Calu3 (cell line): ENCODE measurements at regions not wholly inside any gene's neighbourhood (a gene's known extent, or its start where the extent isn't known, plus 50 kb on each side); places are given as distances from the start of the nearest gene placed in this dataset.

Source experiments
- BruUV-seq: library from RNA; stranded (reverse); fragments of 400-500 nt; replicated peaks from 2 replicates; lab custom pipeline; 2021; lab: Mats Ljungman, UMichigan
- CTCF ChIA-PET: fragments of 300-600 bp; sonication (Branson Sonifier 250); formaldehyde crosslinking; loops from one replicate; lab custom pipeline; 2022; ENCODE audit warnings: antibody characterized with exemption; lab: Charles Lee
- DNase-seq: peaks from one replicate; pipeline ENCODE4 v3.0.0; 2022
- H3K27ac Mint-ChIP-seq: one replicate; pipeline ENCODE4 v1.8.0; 2022; ENCODE audit warnings: mixed read lengths; ENCODE audit not compliant: unreplicated experiment
- H3K27me3 Mint-ChIP-seq: one replicate; pipeline ENCODE4 v1.8.0; 2022; ENCODE audit warnings: mixed read lengths; ENCODE audit not compliant: unreplicated experiment
- H3K36me3 Mint-ChIP-seq: one replicate; pipeline ENCODE4 v1.8.0; 2022; ENCODE audit warnings: mild to moderate bottlenecking, moderate library complexity, mixed read lengths; ENCODE audit not compliant: insufficient read depth, unreplicated experiment
- H3K4me1 Mint-ChIP-seq: one replicate; pipeline ENCODE4 v1.8.0; 2022; ENCODE audit warnings: mild to moderate bottlenecking, low read depth, mixed read lengths; ENCODE audit not compliant: unreplicated experiment
- H3K4me3 Mint-ChIP-seq: one replicate; pipeline ENCODE4 v1.8.0; 2022; ENCODE audit warnings: mild to moderate bottlenecking, low read depth, moderate library complexity, mixed read lengths; ENCODE audit not compliant: unreplicated experiment
- H3K9me3 Mint-ChIP-seq: one replicate; pipeline ENCODE4 v1.8.0; 2022; ENCODE audit warnings: low read depth, mixed read lengths; ENCODE audit not compliant: unreplicated experiment
- CTCF ChIP-seq: fragments of 200-600 bp; IDR thresholded peaks from one replicate; pipeline ENCODE4 v1.8.0; 2022; ENCODE audit warnings: antibody characterized with exemption; ENCODE audit not compliant: unreplicated experiment
- intact Hi-C: fragments of 100-400 bp; cut with micrococcal nuclease; formaldehyde crosslinking; loops from one replicate; pipeline ENCODE4 v1.10.0; 2022; ENCODE audit not compliant: unreplicated experiment

GRCh38 chr20:39111359-39112177 is 149.4 kb downstream of the DHX35 start:
- H3K4me3 Mint-ChIP-seq: peak overlapping the region; percentile 10
- no TSS peak for BruUV-seq
- H3K4me1 Mint-ChIP-seq: peaks cover 22% of the 10 kb centered on the region
- no peak for DNase-seq
- CTCF ChIA-PET: interaction anchor here (0.9 to 1.8 kb wide), 6 partner anchors 79 to 1851 kb away, joined by 3 to 11 read pairs (median 7); no protein-coding TSS in a partner anchor
- peak overlapping the region; percentile 16 for H3K27ac Mint-ChIP-seq
- H3K27me3 Mint-ChIP-seq: peaks cover 93% of the 10 kb centered on the region
- no peaks in the 10 kb centered on the region for H3K36me3 Mint-ChIP-seq
- no peak for TF ChIP-seq CTCF
- intact Hi-C loops: loop anchor here (1.0 to 10.0 kb wide), 7 partner anchors 103 to 1851 kb away; no protein-coding TSS in a partner anchor
- H3K9me3 Mint-ChIP-seq: no peaks in the 10 kb centered on the region

- H3K36me3 Mint-ChIP-seq: no peaks in the 10 kb centered on the region
- intact Hi-C loops: loop anchor here (5.0 to 10.0 kb wide), 4 partner anchors 104 to 1157 kb away; no protein-coding TSS in a partner anchor
- BruUV-seq: no TSS peak
- no peak overlapping the region for H3K4me3 Mint-ChIP-seq
- no peak for TF ChIP-seq CTCF
- H3K27ac Mint-ChIP-seq: no peak overlapping the region
- H3K9me3 Mint-ChIP-seq: no peaks in the 10 kb centered on the region
- H3K27me3 Mint-ChIP-seq: peaks cover 93% of the 10 kb centered on the region
- H3K4me1 Mint-ChIP-seq: peaks cover 22% of the 10 kb centered on the region
- no peak for DNase-seq
- CTCF ChIA-PET: interaction anchor here (0.7 kb wide), 1 partner anchor 38 kb away, joined by 4 read pairs; no protein-coding TSS in a partner anchor
Measured at GRCh38 chr20:39110819-39111136, 148.6 kb downstream of the DHX35 start.

- no TSS peak for BruUV-seq
- TF ChIP-seq CTCF: no peak
- CTCF ChIA-PET: interaction anchor here (0.7 kb wide), 1 partner anchor 38 kb away, joined by 4 read pairs; no protein-coding TSS in a partner anchor
- Mint-ChIP-seq H3K36me3 (no peaks in the 10 kb centered on the region), H3K4me1 (peaks cover 22% of the 10 kb centered on the region), H3K27ac (no peak overlapping the region), H3K9me3 (no peaks in the 10 kb centered on the region), H3K27me3 (peaks cover 92% of the 10 kb centered on the region), H3K4me3 (no peak overlapping the region)
- DNase-seq: no peak
- intact Hi-C loops: loop anchor here (5.0 to 10.0 kb wide), 4 partner anchors 105 to 1157 kb away; no protein-coding TSS in a partner anchor
Measured at GRCh38 chr20:39109933-39110818, 148.0 kb downstream of the DHX35 start.

- Mint-ChIP-seq H3K27me3 (peaks cover 96% of the 10 kb centered on the region), H3K4me3 (no peak overlapping the region), H3K4me1 (peaks cover 22% of the 10 kb centered on the region), H3K36me3 (no peaks in the 10 kb centered on the region), H3K27ac (no peak overlapping the region), H3K9me3 (peaks cover 2% of the 10 kb centered on the region)
- TF ChIP-seq CTCF: no peak
- no TSS peak for BruUV-seq
- CTCF ChIA-PET: no interaction called here
- intact Hi-C loops: no loop called here
- no peak for DNase-seq
Measured at GRCh38 chr20:39108746-39109145, 146.6 kb downstream of the DHX35 start.
